Ovary (tissue), 7 donors: ENCODE measurements at regions not wholly inside any gene's neighbourhood (a gene's known extent, or its start where the extent isn't known, plus 50 kb on each side); places are given as distances from the start of the nearest gene placed in this dataset.
"Not testable (repeated sequence)": the region's sequence is repeated elsewhere in the genome, so short reads cannot be mapped to it uniquely, and the experiment has no call there.

Source experiments
- DNase-seq, 5 donors: peaks; one replicate each; pipeline ENCODE4 v3.0.0-alpha.2; 2019 to 2020
- H3K27ac ChIP-seq, 2 donors: fragments of 200-600 bp; one replicate each; pipeline versions ENCODE4 v1.5.1 to v1.8.0; 2019 to 2022
- H3K27me3 ChIP-seq: fragments of 200-600 bp; one replicate; pipeline ENCODE4 v1.8.0; 2022
- H3K36me3 ChIP-seq: fragments of 200-600 bp; sonication (generic); one replicate; pipeline ENCODE4 v1.5.1; 2019
- H3K4me1 ChIP-seq: one replicate; pipeline ENCODE4 v1.8.1; 2013; ENCODE audit warnings: mild to moderate bottlenecking, moderate library complexity; ENCODE audit not compliant: insufficient read depth
- H3K4me3 ChIP-seq: fragments of 200-600 bp; sonication (generic); one replicate; pipeline ENCODE4 v1.5.1; 2017
- H3K9me3 ChIP-seq, 2 donors: fragments of 200-600 bp in 1 of 2; sonication (generic) in 1 of 2; one replicate each; pipeline versions ENCODE4 v1.5.1 to v1.8.1; 2013 to 2019; ENCODE audit warnings: mild to moderate bottlenecking in 1 of 2, moderate library complexity in 1 of 2
- EP300 ChIP-seq: sonication (generic); formaldehyde crosslinking; IDR thresholded peaks from one replicate; pipeline ENCODE4 v1.6.1; 2017; ENCODE audit warnings: antibody characterized with exemption
- POLR2A ChIP-seq: fragments of 450-650 bp; IDR thresholded peaks from one replicate; pipeline ENCODE4 v1.6.1; 2017; ENCODE audit warnings: antibody characterized with exemption, mild to moderate bottlenecking, moderate library complexity
- WGBS, 3 donors: extraction: QIAGEN DNeasy Blood & Tissue Kit in 1 of 3; methylation state at CpG; one replicate each; pipeline versions ENCODE4 v1.1.5 to v1.1.7; 2013 to 2017; 5-methylcytosine and 5-hydroxymethylcytosine counted together
- intact Hi-C, 4 donors: fragments of 100-400 bp; cut with DNase I; formaldehyde crosslinking; loops; one replicate each; pipeline versions ENCODE4 v1.11.0 to v1.15.1; 2022 to 2023
- TF ChIP-seq, protein P1 (sequence below), 3 donors: fragments of 450-650 bp in 2 of 3; fragments of 200-600 bp in 1 of 3; IDR thresholded peaks; one replicate each; pipeline versions ENCODE4 v1.5.1 to v1.8.0; 2016 to 2022; ENCODE audit warnings: antibody characterized with exemption in 3 of 3, mild to moderate bottlenecking in 1 of 3
- donor health status: DM: no; HTN: no; CAD: no; lungs with moderate emphysema.
- donor health status: DM: no; HTN: no; CAD: no.
- donor health status: Bipolar disorder and iron deficiency.
- donor health status: DM: no; HTN: no; CAD: no.
- donor health status: DM: yes; HTN: yes; CAD: no.

GRCh38 chr1:38651669-38652068 is 207.9 kb downstream of the RRAGC start:
- H3K27ac ChIP-seq, result no peak overlapping the region
- no peaks in the 10 kb centered on the region for H3K9me3 ChIP-seq
- 71 to 83% (median 74%) methylated on average over 8 of the region's 8 CpGs for WGBS, 3 donors
- intact Hi-C loops, result no loop called here
- TF ChIP-seq POLR2A, result no peak
- TF ChIP-seq, protein P1, sequence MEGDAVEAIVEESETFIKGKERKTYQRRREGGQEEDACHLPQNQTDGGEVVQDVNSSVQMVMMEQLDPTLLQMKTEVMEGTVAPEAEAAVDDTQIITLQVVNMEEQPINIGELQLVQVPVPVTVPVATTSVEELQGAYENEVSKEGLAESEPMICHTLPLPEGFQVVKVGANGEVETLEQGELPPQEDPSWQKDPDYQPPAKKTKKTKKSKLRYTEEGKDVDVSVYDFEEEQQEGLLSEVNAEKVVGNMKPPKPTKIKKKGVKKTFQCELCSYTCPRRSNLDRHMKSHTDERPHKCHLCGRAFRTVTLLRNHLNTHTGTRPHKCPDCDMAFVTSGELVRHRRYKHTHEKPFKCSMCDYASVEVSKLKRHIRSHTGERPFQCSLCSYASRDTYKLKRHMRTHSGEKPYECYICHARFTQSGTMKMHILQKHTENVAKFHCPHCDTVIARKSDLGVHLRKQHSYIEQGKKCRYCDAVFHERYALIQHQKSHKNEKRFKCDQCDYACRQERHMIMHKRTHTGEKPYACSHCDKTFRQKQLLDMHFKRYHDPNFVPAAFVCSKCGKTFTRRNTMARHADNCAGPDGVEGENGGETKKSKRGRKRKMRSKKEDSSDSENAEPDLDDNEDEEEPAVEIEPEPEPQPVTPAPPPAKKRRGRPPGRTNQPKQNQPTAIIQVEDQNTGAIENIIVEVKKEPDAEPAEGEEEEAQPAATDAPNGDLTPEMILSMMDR (IDR thresholded peaks at IDR 0.05), result no peak
- TF ChIP-seq EP300, result no peak
- H3K4me1 ChIP-seq, result no peaks in the 10 kb centered on the region
- no peak for DNase-seq
- H3K4me3 ChIP-seq, result no peak overlapping the region
- no peaks in the 10 kb centered on the region for H3K36me3 ChIP-seq
- no peaks in the 10 kb centered on the region for H3K27me3 ChIP-seq

DNA sequence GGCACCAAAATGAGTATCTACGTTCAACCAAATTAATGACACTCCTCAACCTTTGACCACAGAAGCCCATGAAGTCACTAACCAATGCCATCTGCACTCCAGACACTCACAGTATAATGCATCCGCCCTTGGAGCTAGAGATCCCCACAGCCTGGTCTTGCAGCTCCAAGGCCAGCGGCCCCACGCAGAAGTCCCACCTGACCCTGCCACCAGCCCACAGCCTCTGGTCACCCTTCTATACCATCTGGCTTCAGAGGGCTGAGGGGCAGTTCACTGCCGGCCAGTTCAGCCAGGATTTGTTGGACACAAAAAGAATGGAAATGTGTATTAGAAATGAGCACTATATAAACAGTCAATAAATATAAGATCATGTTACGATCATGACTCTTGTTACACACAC is 211.2 kb downstream of the RRAGC start:
- 85 to 88% (median 88%) methylated on average over 6 of the region's 6 CpGs for WGBS, 3 donors
- no peak for DNase-seq
- TF ChIP-seq POLR2A (no peak), EP300 (no peak)
- TF ChIP-seq, protein P1 (IDR thresholded peaks at IDR 0.05), result no peak
- Histone ChIP-seq H3K36me3 (no peaks in the 10 kb centered on the region), H3K27ac (no peak overlapping the region), H3K27me3 (no peaks in the 10 kb centered on the region), H3K4me3 (no peak overlapping the region), H3K4me1 (no peaks in the 10 kb centered on the region), H3K9me3 (no peaks in the 10 kb centered on the region)
- intact Hi-C loops, result no loop called here

GRCh38 chr1:38647341-38647740 is 212.2 kb downstream of the RRAGC start:
- H3K9me3 ChIP-seq, H3K36me3 ChIP-seq, intact Hi-C loops, H3K27me3 ChIP-seq, DNase-seq, H3K4me1 ChIP-seq, H3K4me3 ChIP-seq, H3K27ac ChIP-seq: not testable (repeated sequence)
- 92 to 98% (median 95%) methylated on average over 25 to 34 of the region's 34 CpGs for WGBS, 3 donors

DNA sequence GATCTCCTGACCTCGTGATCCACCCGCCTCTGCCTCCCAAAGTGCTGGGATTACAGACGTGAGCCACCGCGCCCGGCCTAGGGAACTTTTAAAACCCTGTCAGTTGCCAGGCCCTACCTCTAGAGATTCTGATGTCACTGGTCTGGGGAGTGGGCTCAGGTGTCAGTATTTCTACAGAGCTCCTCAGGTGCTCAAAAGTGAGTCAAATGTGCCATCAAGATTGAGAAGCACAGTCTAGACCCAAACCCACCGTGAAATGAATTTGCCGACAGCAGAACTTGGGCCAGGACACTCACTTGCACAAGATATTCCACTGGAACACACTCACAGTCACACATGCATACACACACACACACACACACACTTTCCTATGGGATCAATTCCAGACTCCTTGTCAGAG is 215.5 kb downstream of the RRAGC start:
- Histone ChIP-seq H3K36me3 (no peaks in the 10 kb centered on the region), H3K27me3 (no peaks in the 10 kb centered on the region), H3K4me3 (no peak overlapping the region), H3K4me1 (no peaks in the 10 kb centered on the region), H3K27ac (no peak overlapping the region), H3K9me3 (no peaks in the 10 kb centered on the region)
- intact Hi-C loops, result no loop called here
- 91 to 96% (median 91%) methylated on average over 8 of the region's 8 CpGs for WGBS, 3 donors
- no peak for DNase-seq
- no peak for TF ChIP-seq EP300
- no peak for TF ChIP-seq POLR2A
- TF ChIP-seq, protein P1 (IDR thresholded peaks at IDR 0.05), result no peak

GRCh38 chr1:38641661-38642060 is 217.9 kb downstream of the RRAGC start:
- no peak for TF ChIP-seq POLR2A
- no peak for TF ChIP-seq EP300
- TF ChIP-seq, protein P1 (IDR thresholded peaks at IDR 0.05), result no peak
- WGBS, 3 donors, result 85 to 87% (median 85%) methylated on average over 7 of the region's 7 CpGs
- intact Hi-C loops, result no loop called here
- Histone ChIP-seq H3K27ac (no peak overlapping the region), H3K9me3 (no peaks in the 10 kb centered on the region), H3K36me3 (no peaks in the 10 kb centered on the region), H3K4me3 (no peak overlapping the region), H3K4me1 (no peaks in the 10 kb centered on the region), H3K27me3 (no peaks in the 10 kb centered on the region)
- no peak for DNase-seq
